Fibroblast of peridontal ligament (primary cell): ENCODE measurements at regions not wholly inside any gene's neighbourhood (a gene's known extent, or its start where the extent isn't known, plus 50 kb on each side); places are given as distances from the start of the nearest gene placed in this dataset.

Source experiments
- DNase-seq: peaks from one replicate; pipeline ENCODE4 v3.0.0-alpha.2; 2010; ENCODE audit errors: extremely low read depth

GRCh38 chr14:51307551-51307950, 67.5 kb downstream of the TMX1 start:
- no peak for DNase-seq

GRCh38 chr14:51308866-51309265, 68.8 kb downstream of the TMX1 start:
- no peak for DNase-seq

DNA sequence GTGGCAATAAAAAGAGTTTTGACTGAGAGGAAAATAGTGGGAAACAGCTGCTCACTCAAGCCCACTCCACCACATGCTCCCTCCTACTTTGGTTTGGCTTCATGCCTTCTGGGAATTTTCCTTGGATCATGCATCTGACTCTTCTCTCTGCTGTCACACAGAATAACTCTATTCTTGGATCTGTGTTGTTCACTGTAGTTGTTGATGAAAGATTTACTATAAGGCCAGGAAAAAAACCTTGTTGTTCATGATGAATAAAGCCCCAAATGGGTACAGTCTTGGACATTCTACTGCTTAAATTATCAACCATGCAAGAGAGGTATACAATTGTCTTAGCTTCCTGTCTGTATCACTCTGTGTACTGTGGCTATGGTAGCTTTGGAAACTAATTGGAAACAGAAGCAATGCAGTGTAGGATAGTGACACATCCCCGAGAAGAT, 70.5 kb downstream of the TMX1 start:
- DNase-seq: peak; percentile 90

DNA sequence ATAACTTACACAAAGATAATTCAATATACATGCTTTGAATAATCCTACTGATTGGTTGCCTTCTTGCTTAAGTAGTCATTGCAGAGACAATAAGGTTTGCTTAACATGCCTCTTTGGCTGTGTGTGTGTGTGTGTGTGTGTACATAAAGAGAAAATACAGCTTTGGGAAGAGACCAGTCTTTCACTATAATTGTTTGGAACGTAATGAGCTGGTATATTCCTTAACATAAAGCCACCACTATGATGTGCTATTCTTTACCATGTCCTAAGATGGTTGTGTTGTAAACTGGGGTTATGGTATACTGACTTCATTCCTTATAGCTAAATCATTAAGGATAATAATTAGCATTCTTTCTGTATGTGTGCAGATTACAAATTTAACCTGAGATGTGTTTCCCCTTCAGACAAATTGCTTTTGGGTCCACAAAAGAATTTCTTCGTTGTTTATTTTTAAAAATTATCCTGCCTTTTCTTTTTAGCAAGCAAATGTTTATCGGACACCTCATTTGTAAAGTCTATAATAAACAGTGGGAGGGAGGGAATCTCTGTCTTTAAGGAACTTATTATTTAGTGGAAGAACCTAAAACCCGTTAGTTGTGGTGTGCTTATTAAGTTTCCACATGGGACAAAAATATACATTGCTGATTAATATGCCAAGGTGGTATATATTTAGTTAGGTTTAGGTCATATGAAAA, 74.4 kb downstream of the TMX1 start:
- DNase-seq: no peak

DNA sequence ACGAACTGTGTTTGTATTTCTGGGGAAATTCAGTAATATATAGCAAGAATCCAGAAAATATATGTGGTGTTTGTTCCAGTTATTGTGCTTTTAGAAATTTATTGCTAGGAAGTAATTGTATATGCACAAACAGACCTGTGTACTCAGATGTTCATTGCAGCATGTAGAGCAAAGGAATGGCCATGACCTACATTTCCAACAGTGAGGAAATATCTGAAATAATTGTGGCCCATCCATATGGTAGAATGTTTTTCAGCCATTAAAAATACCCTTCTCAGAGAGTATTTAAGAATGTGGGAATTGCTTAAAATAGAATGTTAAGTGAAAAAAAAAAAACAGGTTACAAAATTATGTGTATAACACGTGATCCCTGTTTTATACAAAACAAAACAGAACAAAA, 77.3 kb downstream of the TMX1 start:
- DNase-seq: no peak

DNA sequence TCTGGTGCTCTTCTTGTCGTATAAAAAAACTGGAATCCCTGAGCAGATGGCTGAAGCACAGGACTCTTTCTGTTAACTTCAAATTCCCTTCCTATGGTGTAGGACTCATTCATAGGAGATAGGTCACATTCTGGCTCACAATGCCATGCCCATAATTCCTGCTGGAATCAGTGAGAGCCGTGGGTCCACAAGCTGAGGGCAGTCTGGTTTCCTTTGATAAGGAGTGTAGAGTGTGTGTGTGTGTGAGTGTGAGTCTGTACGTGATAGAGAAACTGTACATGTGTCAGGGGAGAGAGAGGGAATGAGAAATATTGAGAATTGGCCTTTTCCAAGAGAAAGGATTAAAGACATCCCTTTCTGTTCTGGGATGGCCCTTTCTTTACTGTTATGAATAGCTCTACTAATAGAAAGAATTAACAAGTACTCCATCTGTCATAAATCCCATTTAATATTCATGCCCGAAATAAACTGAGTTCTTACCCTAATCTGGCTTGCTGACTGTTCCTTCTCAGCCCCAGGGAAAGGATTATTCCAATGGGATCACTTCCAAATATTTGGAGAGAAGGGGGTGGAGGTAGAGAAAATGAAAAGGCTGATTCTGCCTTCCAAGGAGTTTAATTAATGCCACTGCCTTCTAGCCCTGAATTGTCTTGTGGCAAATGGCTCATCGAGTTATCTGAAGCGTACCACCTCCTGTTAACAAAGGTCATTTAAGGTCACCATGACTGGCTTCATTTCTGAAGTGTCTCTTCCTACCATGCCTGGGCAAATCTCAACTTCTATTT, 79.0 kb downstream of the TMX1 start:
- DNase-seq: no peak

DNA sequence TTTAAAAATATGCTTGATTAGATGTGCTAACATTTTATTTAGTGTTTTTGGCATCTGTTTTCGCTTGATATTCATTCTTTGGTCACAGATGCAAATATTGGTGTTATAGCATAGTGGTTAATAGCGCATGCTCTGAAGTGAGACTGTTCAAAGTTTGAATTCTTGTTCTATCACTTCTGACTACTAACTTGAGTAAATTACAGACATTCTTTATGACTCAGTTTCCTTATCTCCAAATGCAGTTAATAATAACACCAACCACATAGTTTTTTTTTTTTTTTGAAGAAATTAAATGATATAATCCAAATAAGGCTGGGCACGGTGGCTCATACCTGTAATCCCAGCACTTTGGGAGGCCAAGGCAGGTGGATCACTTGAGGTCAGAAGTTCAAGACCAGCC, 81.0 kb downstream of the TMX1 start:
- no peak for DNase-seq

DNA sequence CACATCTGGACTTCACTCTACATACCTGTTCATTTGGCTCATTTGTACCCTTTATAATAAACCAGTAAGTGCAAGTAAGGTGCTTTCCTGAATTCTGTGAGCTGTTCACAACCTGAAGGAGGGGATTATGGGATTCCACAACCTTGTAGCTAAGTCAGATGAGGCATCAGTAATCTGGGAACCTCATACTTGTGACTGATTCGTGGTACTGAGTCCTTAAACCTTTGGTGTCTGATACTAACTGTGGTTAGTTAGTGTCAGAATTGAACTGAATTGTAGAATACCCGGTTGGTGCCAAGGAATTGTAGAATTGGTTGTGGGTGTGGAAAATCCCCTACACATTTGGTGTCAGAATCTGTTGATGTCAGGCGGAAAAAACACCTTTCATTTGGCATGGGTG, 83.4 kb downstream of the TMX1 start:
- DNase-seq: no peak

- DNase-seq: no peak
Observed at GRCh38 chr14:51327376-51327775, 87.3 kb downstream of the TMX1 start.

GRCh38 chr14:51328064-51328771, 88.2 kb downstream of the TMX1 start:
- DNase-seq: peak; percentile 67

GRCh38 chr14:51328772-51329353, 88.8 kb downstream of the TMX1 start:
- DNase-seq: peak; percentile 78

DNA sequence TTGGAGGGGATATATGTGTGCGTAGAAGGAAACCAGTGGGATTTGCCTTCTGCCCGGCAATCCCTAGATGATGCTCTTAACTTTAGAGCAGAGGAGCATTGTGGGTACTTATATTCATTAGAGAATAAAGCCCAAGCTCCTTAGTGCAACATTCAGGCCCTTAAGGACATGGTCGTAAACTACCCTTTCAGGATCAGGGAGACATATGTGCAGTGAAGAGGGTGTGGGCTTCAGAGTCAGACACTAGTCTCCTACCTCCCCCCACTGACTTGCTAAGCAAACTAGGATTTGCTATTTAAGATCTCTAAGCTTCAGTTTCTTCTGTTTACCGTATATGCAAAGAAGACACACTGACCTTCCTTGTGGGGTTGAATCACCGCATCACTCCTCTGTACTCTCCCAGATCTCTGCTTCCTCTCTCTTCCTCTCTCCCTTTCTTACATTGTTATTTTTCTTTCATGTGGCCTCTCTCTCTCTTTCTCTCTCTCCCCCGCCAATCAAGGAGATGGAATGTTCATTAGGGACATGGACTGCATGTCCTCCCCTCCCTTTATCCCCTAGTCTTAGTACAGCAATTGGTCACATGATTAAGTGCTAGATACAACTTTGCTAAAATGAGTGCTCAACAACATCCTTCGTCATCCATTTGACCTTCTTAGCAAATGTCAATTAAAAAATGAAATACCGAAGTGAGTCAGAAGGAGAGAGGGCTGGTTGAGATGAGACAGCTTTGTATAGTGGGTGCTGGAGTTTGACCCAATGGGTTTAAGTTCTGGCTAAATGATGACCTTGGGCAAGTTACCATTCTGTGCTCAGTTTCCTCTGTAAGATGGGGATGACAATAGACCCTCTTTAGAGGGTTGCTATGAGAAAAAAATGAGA, 91.7 kb downstream of the TMX1 start:
- DNase-seq: no peak

GRCh38 chr14:51333299-51333698, 93.3 kb downstream of the TMX1 start:
- no peak for DNase-seq

GRCh38 chr14:51333901-51334521, 94.0 kb downstream of the TMX1 start:
- DNase-seq: peak; percentile 59

GRCh38 chr14:51334566-51334965, 94.5 kb downstream of the TMX1 start:
- DNase-seq: no peak

DNA sequence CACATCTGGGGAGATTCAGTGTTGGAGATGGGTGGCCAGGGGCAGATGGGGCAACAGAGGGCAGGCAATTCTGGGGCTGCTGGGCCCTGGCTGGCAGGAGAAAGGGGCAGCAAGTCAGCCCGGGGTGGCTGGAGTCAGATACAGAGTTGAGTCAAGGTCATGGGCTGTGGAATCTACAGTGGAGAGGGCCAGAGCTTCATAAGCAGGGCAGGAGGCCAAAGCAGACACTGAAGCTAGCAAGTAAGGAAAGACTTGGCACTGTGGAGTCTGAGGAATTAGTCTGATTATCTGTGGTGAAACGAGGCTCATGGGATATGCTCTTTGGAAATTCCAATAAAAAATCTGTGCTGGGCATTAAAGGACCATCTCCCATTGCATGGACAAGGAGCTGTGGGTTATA, 95.5 kb downstream of the TMX1 start:
- DNase-seq: peak; percentile 84

DNA sequence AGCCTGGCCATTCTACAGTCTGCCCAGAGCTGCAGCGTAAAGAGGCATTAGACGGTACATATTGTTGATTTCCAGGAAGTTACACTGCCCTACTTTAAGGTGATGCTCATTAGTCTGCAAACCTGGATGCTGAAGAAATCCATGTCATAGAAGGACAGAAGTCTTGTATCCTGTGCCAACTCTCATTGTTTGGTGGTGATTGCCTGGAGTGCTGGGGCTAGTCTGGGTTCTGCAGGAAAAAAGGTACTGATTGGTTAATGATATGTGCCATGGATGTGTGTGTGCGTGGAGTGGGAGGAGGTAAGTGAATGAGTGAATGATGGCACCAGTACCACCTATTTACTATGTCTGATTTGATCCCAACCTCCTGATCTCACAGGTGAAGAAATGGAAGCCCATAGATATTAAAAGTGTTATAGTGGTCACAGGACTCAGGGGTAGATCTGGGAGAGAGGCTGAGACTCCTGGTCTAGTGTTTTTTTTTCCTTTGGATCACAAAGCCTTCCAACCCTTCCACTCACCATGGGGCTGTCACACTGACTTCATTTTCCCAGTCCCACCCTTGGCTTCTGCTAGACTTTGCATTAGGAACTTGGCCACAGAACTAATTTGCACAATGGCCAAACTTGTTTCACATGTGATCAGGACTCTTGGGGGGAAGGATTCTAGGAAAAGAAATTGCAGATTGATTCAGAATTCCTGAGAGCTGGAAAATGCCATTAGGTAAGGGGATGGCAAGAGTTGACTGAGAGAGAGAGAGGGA, 96.1 kb downstream of the TMX1 start:
- DNase-seq: peak; percentile 50

- no peak for DNase-seq
Observed at GRCh38 chr14:51336734-51337133, 96.7 kb downstream of the TMX1 start.

DNA sequence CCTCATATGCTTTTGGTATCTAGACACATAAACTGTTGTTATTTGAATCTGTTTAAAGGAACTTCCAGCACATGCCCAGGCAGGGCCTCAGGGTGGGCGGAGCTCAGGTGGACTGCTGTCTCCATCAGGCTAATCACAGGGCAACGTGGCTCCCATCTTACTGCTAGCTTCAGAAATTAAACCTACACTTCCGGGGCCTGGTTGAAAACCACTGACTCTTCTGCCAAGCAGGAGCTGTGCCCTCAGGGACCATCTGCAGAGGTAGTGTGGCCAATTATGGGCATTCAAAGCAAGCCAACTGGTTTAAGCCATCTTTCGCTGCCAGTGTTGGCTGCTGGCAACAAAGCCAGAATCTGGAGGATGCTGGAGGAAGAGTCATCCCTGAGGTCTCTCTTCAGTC, 97.5 kb downstream of the TMX1 start:
- no peak for DNase-seq

- no peak for DNase-seq
Observed at GRCh38 chr14:51341338-51341737, 101.3 kb downstream of the TMX1 start.
